HG03378 (cell line): ENCODE measurements at regions not wholly inside any gene's neighbourhood (a gene's known extent, or its start where the extent isn't known, plus 50 kb on each side); places are given as distances from the start of the nearest gene placed in this dataset.
"Not testable (repeated sequence)": the region's sequence is repeated elsewhere in the genome, so short reads cannot be mapped to it uniquely, and the experiment has no call there.

ENCODE experiments used
- ATAC-seq: cut with Tn5 transposase; IDR thresholded peaks from one replicate; pipeline ENCODE4 v1.9.1; 2021; ENCODE audit warnings: mild to moderate bottlenecking, moderate library complexity; ENCODE audit not compliant: unreplicated experiment

- no peak for ATAC-seq
Observed at GRCh38 chr2:136334967-136335366, 217.0 kb upstream of the CXCR4 start.

GRCh38 chr2:136332436-136333095 is 214.6 kb upstream of the CXCR4 start:
- no peak for ATAC-seq

- no peak for ATAC-seq
Observed at GRCh38 chr2:136331226-136331625, 213.3 kb upstream of the CXCR4 start.

GRCh38 chr2:136328207-136328795 is 210.4 kb upstream of the CXCR4 start:
- ATAC-seq = no peak

GRCh38 chr2:136327162-136327852 is 209.4 kb upstream of the CXCR4 start:
- peak; percentile 57 for ATAC-seq

- no peak for ATAC-seq
Observed at GRCh38 chr2:136325844-136326331, 207.9 kb upstream of the CXCR4 start.

GRCh38 chr2:136324966-136325365 is 207.0 kb upstream of the CXCR4 start:
- ATAC-seq = no peak

- no peak for ATAC-seq
Observed at GRCh38 chr2:136323935-136324334, 206.0 kb upstream of the CXCR4 start.

- no peak for ATAC-seq
Observed at GRCh38 chr2:136323195-136323594, 205.2 kb upstream of the CXCR4 start.

- ATAC-seq = no peak
Observed at GRCh38 chr2:136322428-136322827, 204.5 kb upstream of the CXCR4 start.

- ATAC-seq = no peak
Observed at GRCh38 chr2:136319651-136320050, 201.7 kb upstream of the CXCR4 start.

- ATAC-seq = no peak
Observed at GRCh38 chr2:136319237-136319636, 201.3 kb upstream of the CXCR4 start.

- no peak for ATAC-seq
Observed at GRCh38 chr2:136314240-136314639, 196.3 kb upstream of the CXCR4 start.

- not testable (repeated sequence) for ATAC-seq
Observed at GRCh38 chr2:136312568-136312967, 194.6 kb upstream of the CXCR4 start.

GRCh38 chr2:136310797-136311603 is 193.1 kb upstream of the CXCR4 start:
- no peak for ATAC-seq

GRCh38 chr2:136310005-136310495 is 192.1 kb upstream of the CXCR4 start:
- ATAC-seq = no peak

- no peak for ATAC-seq
Observed at GRCh38 chr2:136308611-136309010, 190.7 kb upstream of the CXCR4 start.

GRCh38 chr2:136306836-136307235 is 188.9 kb upstream of the CXCR4 start:
- no peak for ATAC-seq

- peak; percentile 87 for ATAC-seq
Observed at GRCh38 chr2:136305517-136306192, 187.7 kb upstream of the CXCR4 start.

GRCh38 chr2:136301006-136301405 is 183.1 kb upstream of the CXCR4 start:
- ATAC-seq = no peak
